ENCODE measurements at regions not wholly inside any gene's neighbourhood (a gene's known extent, or its start where the extent isn't known, plus 50 kb on each side); places are given as distances from the start of the nearest gene placed in this dataset.

DNA sequence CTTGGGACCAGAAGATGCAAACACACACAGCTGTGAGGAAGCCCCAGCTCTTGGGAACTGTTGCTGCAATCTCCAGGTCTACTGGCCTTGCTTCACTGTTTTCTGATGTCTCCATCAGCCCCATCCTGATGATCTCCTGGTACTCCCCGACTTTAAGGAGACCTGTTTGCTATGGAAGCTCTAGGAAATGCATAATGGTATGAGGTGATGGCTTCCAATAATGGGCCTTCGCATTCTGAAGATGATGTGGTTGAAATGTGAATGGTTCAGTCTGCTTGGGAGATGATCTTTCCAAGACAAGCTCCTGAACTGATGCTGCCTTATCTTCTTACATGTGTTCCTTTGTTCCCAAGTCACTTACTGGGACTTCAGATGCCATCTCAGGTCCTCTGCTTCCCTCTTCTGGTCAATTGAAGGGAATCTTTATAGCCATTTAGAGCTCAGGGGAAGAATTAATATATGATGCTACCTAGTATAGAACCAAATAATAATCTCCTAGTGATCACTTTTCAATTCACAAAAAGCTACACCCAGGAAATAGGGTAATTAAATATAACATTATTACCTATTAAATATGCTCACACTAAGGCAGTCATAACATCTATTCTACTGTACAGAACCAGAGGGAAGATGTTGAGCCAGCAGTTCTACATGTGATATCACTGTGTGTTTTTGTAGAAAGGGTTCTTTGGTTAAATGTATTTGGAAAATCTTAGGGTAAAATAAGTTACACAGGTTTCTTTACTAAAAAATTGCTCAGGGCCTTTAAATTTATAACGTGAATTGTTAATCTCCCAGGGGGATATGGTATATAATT, 73.9 kb upstream of the VTCN1 start:
- ChIA-PET CTCF (interaction anchor here (0.7 to 1.7 kb wide), 8 partner anchors 9 to 351 kb away, joined by 3 to 5 read pairs (median 3); no protein-coding TSS in a partner anchor), POLR2A (no interaction called here)
- no peak overlapping the region for H3K4me3 Mint-ChIP-seq
- ATAC-seq (no peak), DNase-seq (no peak)
- no peaks in the 10 kb centered on the region for H3K27me3 Mint-ChIP-seq
- no peak overlapping the region for H3K27ac Mint-ChIP-seq
- H3K9me3 Mint-ChIP-seq, result no peaks in the 10 kb centered on the region
- no peaks in the 10 kb centered on the region for H3K36me3 Mint-ChIP-seq (ENCODE audit: low read depth)
- TF ChIP-seq, protein P1, sequence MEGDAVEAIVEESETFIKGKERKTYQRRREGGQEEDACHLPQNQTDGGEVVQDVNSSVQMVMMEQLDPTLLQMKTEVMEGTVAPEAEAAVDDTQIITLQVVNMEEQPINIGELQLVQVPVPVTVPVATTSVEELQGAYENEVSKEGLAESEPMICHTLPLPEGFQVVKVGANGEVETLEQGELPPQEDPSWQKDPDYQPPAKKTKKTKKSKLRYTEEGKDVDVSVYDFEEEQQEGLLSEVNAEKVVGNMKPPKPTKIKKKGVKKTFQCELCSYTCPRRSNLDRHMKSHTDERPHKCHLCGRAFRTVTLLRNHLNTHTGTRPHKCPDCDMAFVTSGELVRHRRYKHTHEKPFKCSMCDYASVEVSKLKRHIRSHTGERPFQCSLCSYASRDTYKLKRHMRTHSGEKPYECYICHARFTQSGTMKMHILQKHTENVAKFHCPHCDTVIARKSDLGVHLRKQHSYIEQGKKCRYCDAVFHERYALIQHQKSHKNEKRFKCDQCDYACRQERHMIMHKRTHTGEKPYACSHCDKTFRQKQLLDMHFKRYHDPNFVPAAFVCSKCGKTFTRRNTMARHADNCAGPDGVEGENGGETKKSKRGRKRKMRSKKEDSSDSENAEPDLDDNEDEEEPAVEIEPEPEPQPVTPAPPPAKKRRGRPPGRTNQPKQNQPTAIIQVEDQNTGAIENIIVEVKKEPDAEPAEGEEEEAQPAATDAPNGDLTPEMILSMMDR (IDR thresholded peaks at IDR 0.05), result no peak
- intact Hi-C loops (cut with micrococcal nuclease), result no loop called here
- H3K4me1 Mint-ChIP-seq (ENCODE audit: low read depth), result no peaks in the 10 kb centered on the region

DNA sequence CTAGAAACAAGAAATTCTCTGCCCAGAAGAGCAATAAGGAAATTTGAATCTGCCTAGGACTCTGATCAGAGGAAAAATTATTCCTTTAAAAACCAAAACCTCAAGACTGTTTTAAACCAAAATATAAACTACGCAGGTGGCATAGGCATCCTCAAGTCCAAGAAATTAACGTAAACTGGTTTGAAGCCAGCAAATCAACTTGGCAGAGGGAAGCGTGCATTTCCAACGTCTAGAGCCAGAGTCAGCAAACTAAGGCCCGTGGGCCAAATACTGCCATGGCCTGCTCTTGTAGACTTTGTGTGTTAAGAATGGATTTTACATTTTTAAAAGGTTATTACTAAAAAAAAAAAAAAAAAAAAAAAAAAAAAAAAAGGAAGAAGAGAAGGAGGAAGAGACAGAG, 67.8 kb upstream of the VTCN1 start:
- no peaks in the 10 kb centered on the region for H3K9me3 Mint-ChIP-seq
- no peaks in the 10 kb centered on the region for H3K27me3 Mint-ChIP-seq
- no peaks in the 10 kb centered on the region for H3K4me1 Mint-ChIP-seq (ENCODE audit: low read depth)
- TF ChIP-seq, protein P1 (IDR thresholded peaks at IDR 0.05), result no peak
- no peak for DNase-seq
- no peaks in the 10 kb centered on the region for H3K36me3 Mint-ChIP-seq (ENCODE audit: low read depth)
- H3K27ac Mint-ChIP-seq, result no peak overlapping the region
- ChIA-PET POLR2A (no interaction called here), CTCF (no interaction called here)
- intact Hi-C loops (cut with micrococcal nuclease), result no loop called here
- no peak for ATAC-seq
- H3K4me3 Mint-ChIP-seq, result no peak overlapping the region

DNA sequence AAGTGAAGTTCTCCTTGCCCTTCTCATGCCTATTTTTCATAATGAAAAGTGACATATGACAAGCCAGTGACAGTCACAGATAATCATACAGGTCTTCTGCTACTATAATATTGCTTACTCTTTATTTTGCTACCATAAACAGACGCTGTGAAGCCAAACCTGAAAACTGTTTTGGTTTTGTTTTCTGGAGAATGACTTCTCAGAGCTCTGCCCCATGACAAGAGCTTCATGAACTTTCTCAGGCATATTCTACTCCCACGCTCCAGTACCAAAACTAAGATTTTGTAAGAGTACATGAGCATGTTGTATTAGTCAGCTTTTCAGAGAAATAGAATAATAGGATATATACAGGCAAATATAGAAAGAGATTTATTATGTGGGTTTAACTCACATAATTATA, 64.3 kb upstream of the VTCN1 start:
- ATAC-seq, result no peak
- Mint-ChIP-seq H3K36me3 (ENCODE audit: low read depth) (no peaks in the 10 kb centered on the region), H3K27ac (no peak overlapping the region), H3K27me3 (no peaks in the 10 kb centered on the region), H3K4me1 (ENCODE audit: low read depth) (no peaks in the 10 kb centered on the region), H3K4me3 (no peak overlapping the region), H3K9me3 (no peaks in the 10 kb centered on the region)
- TF ChIP-seq, protein P1 (IDR thresholded peaks at IDR 0.05), result no peak
- intact Hi-C loops (cut with micrococcal nuclease), result no loop called here
- CTCF ChIA-PET, result interaction anchor here (1.0 kb wide), 1 partner anchor 9 kb away, joined by 3 read pairs; no protein-coding TSS in a partner anchor
- POLR2A ChIA-PET, result no interaction called here
- no peak for DNase-seq

DNA sequence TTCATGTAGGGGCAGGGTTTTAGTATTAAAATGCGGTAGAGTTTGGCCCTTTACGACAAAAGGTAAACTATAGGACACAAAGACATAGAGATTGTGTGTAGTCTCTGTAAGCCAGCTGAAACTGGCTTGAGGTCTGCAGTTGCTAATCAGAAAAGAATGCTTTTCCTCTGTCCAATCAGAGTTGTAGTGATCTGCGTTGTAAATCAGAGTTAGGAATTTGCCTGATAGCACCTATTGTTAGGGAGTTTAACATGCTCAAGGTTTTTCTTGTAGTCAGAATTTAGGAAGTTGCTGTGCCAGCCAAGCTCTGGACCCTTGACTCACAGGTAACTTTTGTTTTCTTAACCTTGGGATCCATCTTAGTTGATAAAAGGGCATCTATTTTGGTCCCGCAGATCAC, 61.2 kb upstream of the VTCN1 start:
- no peaks in the 10 kb centered on the region for H3K9me3 Mint-ChIP-seq
- TF ChIP-seq, protein P1 (IDR thresholded peaks at IDR 0.05), result no peak
- H3K27ac Mint-ChIP-seq, result no peak overlapping the region
- no peaks in the 10 kb centered on the region for H3K36me3 Mint-ChIP-seq (ENCODE audit: low read depth)
- no peaks in the 10 kb centered on the region for H3K27me3 Mint-ChIP-seq
- ATAC-seq (no peak), DNase-seq (no peak)
- no peaks in the 10 kb centered on the region for H3K4me1 Mint-ChIP-seq (ENCODE audit: low read depth)
- CTCF ChIA-PET, result interaction anchor here (1.0 kb wide), 1 partner anchor 143 kb away, joined by 3 read pairs; no protein-coding TSS in a partner anchor
- intact Hi-C loops (cut with micrococcal nuclease), result no loop called here
- H3K4me3 Mint-ChIP-seq, result no peak overlapping the region
- POLR2A ChIA-PET, result no interaction called here

DNA sequence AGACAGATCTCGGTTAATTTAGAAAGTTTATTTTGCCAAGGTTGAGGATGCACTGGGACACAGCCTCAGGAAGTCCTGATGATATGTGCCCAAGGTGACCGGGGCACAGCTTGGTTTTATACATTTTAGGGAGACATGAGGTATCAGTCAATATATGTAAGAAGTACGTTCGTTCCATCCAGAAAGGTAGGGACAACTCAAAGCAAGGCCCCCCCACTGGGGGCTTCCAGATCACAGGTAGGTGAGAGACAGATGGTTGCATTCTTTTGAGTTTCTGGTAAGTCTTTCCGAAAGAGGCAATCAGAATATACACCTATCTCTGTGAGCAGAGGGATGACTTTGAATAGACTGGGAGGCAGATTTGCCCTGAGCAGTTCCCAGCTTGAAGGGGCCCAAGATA, 60.4 kb upstream of the VTCN1 start:
- no peaks in the 10 kb centered on the region for H3K27me3 Mint-ChIP-seq
- POLR2A ChIA-PET, result no interaction called here
- CTCF ChIA-PET, result interaction anchor here (0.7 kb wide), 1 partner anchor 15 kb away, joined by 3 read pairs; no protein-coding TSS in a partner anchor

More for the DNA sequence above, 60.4 kb upstream of the VTCN1 start:
- H3K4me3 Mint-ChIP-seq, result no peak overlapping the region
- no peaks in the 10 kb centered on the region for H3K9me3 Mint-ChIP-seq
- intact Hi-C loops (cut with micrococcal nuclease), result no loop called here
- H3K27ac Mint-ChIP-seq, result no peak overlapping the region
- H3K4me1 Mint-ChIP-seq (ENCODE audit: low read depth), result no peaks in the 10 kb centered on the region
- TF ChIP-seq, protein P1 (IDR thresholded peaks at IDR 0.05), result no peak
- H3K36me3 Mint-ChIP-seq (ENCODE audit: low read depth), result no peaks in the 10 kb centered on the region
- ATAC-seq, result no peak
- DNase-seq, result no peak

Data from activated CD8-positive, alpha-beta T cell treated with anti-CD3 and anti-CD28 coated beads for 36 hours (primary cell).